ENCODE measurements at regions not wholly inside any gene's neighbourhood (a gene's known extent, or its start where the extent isn't known, plus 50 kb on each side); places are given as distances from the start of the nearest gene placed in this dataset.

GRCh38 chr12:46554460-46554859 lies 181.9 kb upstream of the SLC38A2 start:
- H3K23me2 ChIP-seq (ENCODE audit: low read depth, low read length) = no peaks in the 10 kb centered on the region
- POLR2A ChIA-PET (ENCODE audit: partially characterized antibody) = interaction anchor here (0.8 kb wide), 1 partner anchor 195 kb away, joined by 3 read pairs; no protein-coding TSS in a partner anchor
- CTCF ChIA-PET (ENCODE audit: partially characterized antibody) = no interaction called here
- FAIRE-seq = no peak
- no peak overlapping the region for H2AFZ ChIP-seq (ENCODE audit: low read length)
- no peaks in the 10 kb centered on the region for H3K9me3 ChIP-seq (ENCODE audit: insufficient read depth in 2 of 2, low read depth in 1 of 2, low read length in 1 of 2)
- no peak overlapping the region for H3K27ac ChIP-seq (ENCODE audit: low read depth, low read length)
- H2AK5ac ChIP-seq (ENCODE audit: low read depth, low read length) = no peak overlapping the region
- no peak overlapping the region for H2BK20ac ChIP-seq (ENCODE audit: low read length)
- no peak overlapping the region for H3K14ac ChIP-seq (ENCODE audit: insufficient read length)
- no peak overlapping the region for H3K4me3 ChIP-seq (ENCODE audit: extremely low read depth in 1 of 4, insufficient read depth in 2 of 4, low read depth in 3 of 4, low read length in 4 of 4)
- no peaks in the 10 kb centered on the region for H3K27me3 ChIP-seq (replicated peaks in 1 of 4; ENCODE audit: control insufficient read depth in 3 of 4, extremely low read depth in 1 of 4, insufficient read depth in 3 of 4, low read length in 3 of 4)
- H4K5ac ChIP-seq (ENCODE audit: insufficient read length, low read depth, low read length) = no peak overlapping the region
- no peak overlapping the region for H3K4ac ChIP-seq (replicated peaks; ENCODE audit: insufficient read length, low read depth, low read length)
- WGBS, 2 experiments (ENCODE audit: extremely low coverage in 1 of 2, insufficient coverage in 1 of 2, insufficient read length in 1 of 2, insufficient replicate concordance in 2 of 2, low coverage in 1 of 2, low lambda C conversion rate in 2 of 2, missing lambda C conversion rate in 1 of 2) = 89% methylated on average over 2 of the region's 2 CpGs; no CpG with 5 or more reads in 1 of the 2 experiments
- no peak for DNase-seq (ENCODE audit: low read depth in 1 of 2, low spot score in 2 of 2)
- no peak overlapping the region for H3K9ac ChIP-seq (replicated peaks in 1 of 4; ENCODE audit: extremely low read depth in 1 of 4, low read depth in 3 of 4, low read length in 3 of 4)
- H3K79me2 ChIP-seq (ENCODE audit: control insufficient read depth in 1 of 2, insufficient read depth in 2 of 2, low read length in 2 of 2) = no peaks in the 10 kb centered on the region
- no peak overlapping the region for H2BK12ac ChIP-seq (ENCODE audit: low read depth, low read length)
- H3K79me1 ChIP-seq (ENCODE audit: low read depth, low read length) = no peaks in the 10 kb centered on the region
- no peak overlapping the region for H4K8ac ChIP-seq (ENCODE audit: extremely low read depth, insufficient read depth, low read length)
- TF ChIP-seq TAF1 (IDR thresholded peaks at IDR 0.05; ENCODE audit: low read depth, low read length) = no peak
- no peak for TF ChIP-seq TEAD4 (IDR thresholded peaks at IDR 0.05; ENCODE audit: low read depth, low read length)
- no peak for TF ChIP-seq CEBPB (IDR thresholded peaks at IDR 0.05; ENCODE audit: low read depth, low read length)
- TF ChIP-seq SP2 (IDR thresholded peaks at IDR 0.05; ENCODE audit: low read length) = no peak
- no peak for TF ChIP-seq CTBP2 (IDR thresholded peaks at IDR 0.05; ENCODE audit: borderline replicate concordance, insufficient read depth, insufficient read length, low read length)
- no peak for TF ChIP-seq EGR1 (IDR thresholded peaks at IDR 0.05; ENCODE audit: borderline replicate concordance, low read depth, low read length)
- TF ChIP-seq POLR2A (IDR thresholded peaks at IDR 0.05; ENCODE audit: control extremely low read depth in 1 of 2, low read depth in 2 of 2, low read length in 2 of 2) = no peak
- no peak for TF ChIP-seq SIN3A (conservative IDR thresholded peaks at IDR 0.05 in 1 of 2, IDR thresholded peaks at IDR 0.05 in 1 of 2; ENCODE audit: low read depth in 1 of 2, low read length in 2 of 2)
- no peak for TF ChIP-seq MAFK (IDR thresholded peaks at IDR 0.05; ENCODE audit: low read depth, low read length)
- H2BK15ac ChIP-seq (ENCODE audit: low read length) = no peak overlapping the region
- H3K36me3 ChIP-seq (ENCODE audit: control insufficient read depth in 2 of 4, insufficient read depth in 4 of 4, low read length in 3 of 4) = no peaks in the 10 kb centered on the region
- no peak overlapping the region for H3K18ac ChIP-seq (ENCODE audit: extremely low read depth, low read length)
- H3K4me2 ChIP-seq (ENCODE audit: insufficient read depth in 1 of 2, low read depth in 2 of 2, low read length in 2 of 2) = no peak overlapping the region
- H3K23ac ChIP-seq (ENCODE audit: insufficient read length) = no peak overlapping the region
- no peak overlapping the region for H2BK5ac ChIP-seq (ENCODE audit: low read depth, low read length)
- H4K20me1 ChIP-seq (replicated peaks in 1 of 2; ENCODE audit: control insufficient read depth in 1 of 2, insufficient read depth in 2 of 2, low read length in 2 of 2) = no peaks in the 10 kb centered on the region
- H3K56ac ChIP-seq (replicated peaks; ENCODE audit: insufficient read length, low read depth, low read length) = no peak overlapping the region
- H4K91ac ChIP-seq (replicated peaks; ENCODE audit: insufficient read length, low read length) = no peak overlapping the region
- H3K4me1 ChIP-seq (replicated peaks in 1 of 4; ENCODE audit: control insufficient read depth in 3 of 4, insufficient read depth in 4 of 4, low read length in 3 of 4) = no peaks in the 10 kb centered on the region
- no peak overlapping the region for H2BK120ac ChIP-seq (replicated peaks; ENCODE audit: low read depth, low read length)
